ENCODE measurements at regions not wholly inside any gene's neighbourhood (a gene's known extent, or its start where the extent isn't known, plus 50 kb on each side); places are given as distances from the start of the nearest gene placed in this dataset.

DNA sequence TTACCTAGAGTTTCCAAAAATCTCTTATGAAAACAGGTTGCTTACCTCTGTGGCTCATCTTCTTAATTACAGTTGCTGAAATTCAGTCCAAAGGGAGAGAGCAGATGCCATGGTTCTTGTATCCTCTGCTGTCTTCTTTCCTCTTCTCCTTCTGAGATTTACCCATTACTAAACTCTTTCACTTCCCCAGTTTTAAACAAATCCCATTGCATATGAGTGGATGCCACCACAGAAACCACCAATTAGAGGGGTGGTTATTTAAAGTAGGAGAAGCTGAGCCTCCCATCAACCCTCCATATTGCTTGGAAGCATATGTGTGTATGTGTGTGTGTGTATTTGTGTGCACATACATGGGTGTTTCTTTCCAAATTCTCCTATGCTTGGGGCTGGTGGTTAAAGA lies 128.5 kb upstream of the KCNK1 start:
- no peaks in the 10 kb centered on the region for H3K4me1 ChIP-seq
- intact Hi-C loops (cut with DNase I) = no loop called here
- no peaks in the 10 kb centered on the region for H3K9me3 ChIP-seq
- no peaks in the 10 kb centered on the region for H3K27me3 ChIP-seq
- no peak overlapping the region for H3K4me3 ChIP-seq
- H3K36me3 ChIP-seq = no peaks in the 10 kb centered on the region
- DNase-seq (ENCODE audit: extremely low spot score in 2 of 2) = no peak
- TF ChIP-seq, protein P1, sequence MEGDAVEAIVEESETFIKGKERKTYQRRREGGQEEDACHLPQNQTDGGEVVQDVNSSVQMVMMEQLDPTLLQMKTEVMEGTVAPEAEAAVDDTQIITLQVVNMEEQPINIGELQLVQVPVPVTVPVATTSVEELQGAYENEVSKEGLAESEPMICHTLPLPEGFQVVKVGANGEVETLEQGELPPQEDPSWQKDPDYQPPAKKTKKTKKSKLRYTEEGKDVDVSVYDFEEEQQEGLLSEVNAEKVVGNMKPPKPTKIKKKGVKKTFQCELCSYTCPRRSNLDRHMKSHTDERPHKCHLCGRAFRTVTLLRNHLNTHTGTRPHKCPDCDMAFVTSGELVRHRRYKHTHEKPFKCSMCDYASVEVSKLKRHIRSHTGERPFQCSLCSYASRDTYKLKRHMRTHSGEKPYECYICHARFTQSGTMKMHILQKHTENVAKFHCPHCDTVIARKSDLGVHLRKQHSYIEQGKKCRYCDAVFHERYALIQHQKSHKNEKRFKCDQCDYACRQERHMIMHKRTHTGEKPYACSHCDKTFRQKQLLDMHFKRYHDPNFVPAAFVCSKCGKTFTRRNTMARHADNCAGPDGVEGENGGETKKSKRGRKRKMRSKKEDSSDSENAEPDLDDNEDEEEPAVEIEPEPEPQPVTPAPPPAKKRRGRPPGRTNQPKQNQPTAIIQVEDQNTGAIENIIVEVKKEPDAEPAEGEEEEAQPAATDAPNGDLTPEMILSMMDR (IDR thresholded peaks at IDR 0.05) = no peak
- TF ChIP-seq POLR2A (IDR thresholded peaks at IDR 0.05) (no peak), POLR2AphosphoS5 (IDR thresholded peaks at IDR 0.05; ENCODE audit: insufficient read depth in 1 of 2, low read depth in 1 of 2) (no peak)
- no peak overlapping the region for H3K27ac ChIP-seq

DNA sequence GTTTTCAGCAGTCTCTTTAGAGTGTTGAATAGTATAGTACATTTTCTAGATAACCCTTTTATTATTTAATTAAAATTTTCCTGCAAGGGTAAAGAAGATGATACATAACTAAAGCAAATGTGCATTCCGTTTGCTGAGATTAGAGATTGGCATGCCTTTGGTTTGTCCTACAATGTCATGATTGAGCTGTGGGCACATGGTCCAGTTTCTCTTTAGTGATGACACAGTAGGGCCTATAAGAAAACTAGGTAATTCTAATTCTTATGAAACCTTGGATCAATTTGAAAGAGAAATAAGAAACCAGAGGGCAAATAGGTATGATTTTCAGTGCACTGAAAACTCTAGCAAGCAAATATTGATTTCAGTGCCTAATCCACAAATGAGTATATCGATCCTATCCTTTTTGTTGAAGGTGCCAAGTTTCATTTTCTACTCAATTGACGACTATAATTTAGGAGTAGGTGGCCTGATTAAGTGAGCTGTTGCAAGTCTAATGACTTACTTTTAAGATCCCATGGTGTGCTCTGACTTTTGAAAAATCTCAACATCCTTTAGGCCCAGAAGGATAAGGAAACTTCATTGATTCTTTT lies 128.0 kb upstream of the KCNK1 start:
- no peak for DNase-seq (ENCODE audit: extremely low spot score in 2 of 2)
- H3K36me3 ChIP-seq = no peaks in the 10 kb centered on the region
- no peak overlapping the region for H3K4me3 ChIP-seq
- no peaks in the 10 kb centered on the region for H3K4me1 ChIP-seq
- H3K9me3 ChIP-seq = no peaks in the 10 kb centered on the region
- intact Hi-C loops (cut with DNase I) = no loop called here
- no peaks in the 10 kb centered on the region for H3K27me3 ChIP-seq
- no peak overlapping the region for H3K27ac ChIP-seq
- TF ChIP-seq, protein P1 (IDR thresholded peaks at IDR 0.05) = no peak

DNA sequence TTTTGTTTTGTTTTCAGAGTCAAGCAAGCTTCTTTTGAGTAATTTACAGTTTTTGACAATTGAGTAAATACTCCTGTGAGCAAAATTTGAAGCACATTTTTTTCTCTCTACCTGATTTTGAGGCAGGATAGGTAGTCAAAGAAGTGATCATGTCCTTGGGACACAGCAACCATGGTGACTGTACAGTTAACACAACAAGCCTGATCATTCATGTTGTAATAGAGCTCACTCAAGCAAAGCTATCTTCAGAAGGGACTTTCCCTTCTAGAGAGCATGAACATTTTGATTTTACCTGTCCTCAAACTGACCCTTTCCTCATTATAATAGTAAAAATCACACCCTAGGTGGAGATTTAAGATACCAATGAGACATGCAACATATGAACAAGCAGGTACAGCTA lies 126.5 kb upstream of the KCNK1 start:
- no peaks in the 10 kb centered on the region for H3K27me3 ChIP-seq
- no peaks in the 10 kb centered on the region for H3K36me3 ChIP-seq
- intact Hi-C loops (cut with DNase I) = no loop called here
- no peak overlapping the region for H3K27ac ChIP-seq
- no peak for DNase-seq (ENCODE audit: extremely low spot score in 2 of 2)
- H3K4me3 ChIP-seq = no peak overlapping the region
- TF ChIP-seq POLR2A (IDR thresholded peaks at IDR 0.05) (no peak), POLR2AphosphoS5 (IDR thresholded peaks at IDR 0.05; ENCODE audit: insufficient read depth in 1 of 2, low read depth in 1 of 2) (no peak)
- TF ChIP-seq, protein P1 (IDR thresholded peaks at IDR 0.05) = no peak
- no peaks in the 10 kb centered on the region for H3K4me1 ChIP-seq
- H3K9me3 ChIP-seq = no peaks in the 10 kb centered on the region

DNA sequence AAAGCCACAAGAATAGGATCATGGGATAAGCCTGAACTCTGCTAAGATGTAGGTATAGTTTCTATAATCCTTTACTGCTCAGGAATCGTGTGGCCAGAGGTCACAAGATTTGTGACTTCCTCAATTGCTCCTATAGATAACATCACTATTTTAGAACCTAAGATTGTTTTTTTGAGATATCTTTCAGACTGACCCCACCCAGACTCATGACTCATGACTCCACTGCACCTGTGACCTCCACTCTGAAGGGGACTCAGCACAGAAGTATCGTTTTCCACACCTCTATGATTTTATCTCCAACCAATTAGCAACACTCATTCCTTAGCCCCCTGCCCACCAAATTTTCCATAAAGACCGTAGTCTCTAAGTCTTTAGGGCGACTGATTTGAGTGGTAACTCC lies 124.5 kb upstream of the KCNK1 start:
- intact Hi-C loops (cut with DNase I) = no loop called here
- Histone ChIP-seq H3K9me3 (no peaks in the 10 kb centered on the region), H3K27ac (no peak overlapping the region), H3K4me1 (no peaks in the 10 kb centered on the region), H3K27me3 (no peaks in the 10 kb centered on the region), H3K36me3 (no peaks in the 10 kb centered on the region), H3K4me3 (no peak overlapping the region)
- TF ChIP-seq POLR2A (IDR thresholded peaks at IDR 0.05) = no peak
- TF ChIP-seq, protein P1 (IDR thresholded peaks at IDR 0.05) = no peak
- TF ChIP-seq POLR2AphosphoS5 (IDR thresholded peaks at IDR 0.05; ENCODE audit: insufficient read depth in 1 of 2, low read depth in 1 of 2) = no peak
- DNase-seq (ENCODE audit: extremely low spot score in 2 of 2) = no peak

DNA sequence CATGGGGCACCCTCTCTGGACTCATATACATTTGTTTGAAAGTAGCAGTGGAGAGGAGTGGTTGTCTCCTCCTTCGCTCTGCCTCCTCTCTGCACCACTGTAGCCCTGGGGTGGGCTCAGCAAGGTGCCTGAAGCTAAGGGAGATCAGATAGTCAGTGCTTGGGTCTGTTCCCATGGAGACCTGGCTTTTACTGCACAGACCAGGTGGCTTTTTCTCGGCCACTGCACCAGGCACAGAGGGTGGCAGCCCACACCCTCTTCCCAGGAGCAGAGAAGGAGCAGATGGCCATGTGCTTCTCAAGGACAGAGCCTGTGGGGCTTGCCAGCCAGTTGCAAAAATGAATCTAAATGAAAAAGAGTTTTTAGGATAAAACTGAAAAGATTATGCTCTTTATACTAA lies 123.4 kb upstream of the KCNK1 start:
- H3K27ac ChIP-seq = no peak overlapping the region
- H3K9me3 ChIP-seq = no peaks in the 10 kb centered on the region
- no peak overlapping the region for H3K4me3 ChIP-seq
- intact Hi-C loops (cut with DNase I) = no loop called here
- no peak for TF ChIP-seq POLR2A (IDR thresholded peaks at IDR 0.05)
- no peak for TF ChIP-seq POLR2AphosphoS5 (IDR thresholded peaks at IDR 0.05; ENCODE audit: insufficient read depth in 1 of 2, low read depth in 1 of 2)
- TF ChIP-seq, protein P1 (IDR thresholded peaks at IDR 0.05) = no peak
- DNase-seq (ENCODE audit: extremely low spot score in 2 of 2) = no peak
- H3K4me1 ChIP-seq = no peaks in the 10 kb centered on the region
- H3K36me3 ChIP-seq = no peaks in the 10 kb centered on the region
- H3K27me3 ChIP-seq = no peaks in the 10 kb centered on the region

Data from vagina (tissue), 2 donors.